T-helper 2 cell treated with Interferon-gamma antibody and Interleukin-4, amounts not matched to agents 100 ng/mL and 5 ng/mL, for 36 hours (primary cell): ENCODE measurements at regions not wholly inside any gene's neighbourhood (a gene's known extent, or its start where the extent isn't known, plus 50 kb on each side); places are given as distances from the start of the nearest gene placed in this dataset.
"Not testable (repeated sequence)": the region's sequence is repeated elsewhere in the genome, so short reads cannot be mapped to it uniquely, and the experiment has no call there.

Experiments used
- intact Hi-C: fragments of 100-400 bp; cut with micrococcal nuclease; formaldehyde crosslinking; loops from one replicate; pipeline ENCODE4 v1.15.1; 2023

- intact Hi-C loops, result no loop called here
Observed at GRCh38 chr4:28015996-28016395, 1155.4 kb downstream of the STIM2 start.

GRCh38 chr4:28038253-28038652 lies 1177.6 kb downstream of the STIM2 start:
- intact Hi-C loops, result not testable (repeated sequence)

- intact Hi-C loops, result no loop called here
Observed at GRCh38 chr4:28062562-28062961, 1201.9 kb downstream of the STIM2 start.

- intact Hi-C loops, result no loop called here
Observed at GRCh38 chr4:28073860-28074555, 1213.4 kb downstream of the STIM2 start.

- intact Hi-C loops, result no loop called here
Observed at GRCh38 chr4:28075401-28075956, 1214.8 kb downstream of the STIM2 start.

GRCh38 chr4:28077203-28077602 lies 1216.6 kb downstream of the STIM2 start:
- intact Hi-C loops, result not testable (repeated sequence)

GRCh38 chr4:28082686-28083390 lies 1222.2 kb downstream of the STIM2 start:
- intact Hi-C loops, result no loop called here

DNA sequence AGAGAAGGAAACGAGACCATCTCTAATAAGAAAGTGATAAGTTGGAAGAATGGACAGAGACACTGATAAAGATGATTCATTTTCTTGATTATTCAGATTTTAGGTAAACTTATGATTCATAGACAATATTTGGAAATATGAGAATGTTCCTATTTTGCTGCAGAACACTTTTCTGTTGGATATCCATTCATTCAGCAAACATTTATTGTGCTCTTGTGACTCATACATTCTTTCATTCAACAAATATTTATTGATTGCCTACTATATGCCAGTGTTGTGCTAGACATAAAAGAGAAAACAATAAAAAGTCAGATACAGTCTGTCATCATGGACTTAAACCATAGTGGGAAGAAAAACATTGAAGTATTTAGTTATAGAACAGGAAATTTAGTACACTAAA lies 1232.0 kb downstream of the STIM2 start:
- intact Hi-C loops, result no loop called here

DNA sequence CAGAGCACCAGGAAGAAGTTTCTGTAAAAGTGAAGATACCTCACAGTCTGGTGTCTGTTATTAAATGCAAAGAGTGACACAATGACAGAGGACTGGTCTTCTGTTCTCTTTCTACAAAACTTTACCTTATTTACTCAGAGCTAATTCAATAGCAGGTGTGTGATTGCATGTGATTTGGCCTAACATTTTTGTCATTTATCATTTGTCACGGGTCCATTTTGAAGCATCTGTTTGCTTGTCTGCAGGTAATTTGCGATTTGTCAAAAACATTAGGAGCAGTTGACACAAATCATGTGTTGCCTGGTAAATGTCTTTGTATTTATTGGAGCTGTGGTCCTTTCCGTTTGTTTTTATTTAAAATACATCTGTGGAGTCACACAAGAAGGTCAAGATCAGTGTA lies 1232.4 kb downstream of the STIM2 start:
- intact Hi-C loops, result no loop called here

DNA sequence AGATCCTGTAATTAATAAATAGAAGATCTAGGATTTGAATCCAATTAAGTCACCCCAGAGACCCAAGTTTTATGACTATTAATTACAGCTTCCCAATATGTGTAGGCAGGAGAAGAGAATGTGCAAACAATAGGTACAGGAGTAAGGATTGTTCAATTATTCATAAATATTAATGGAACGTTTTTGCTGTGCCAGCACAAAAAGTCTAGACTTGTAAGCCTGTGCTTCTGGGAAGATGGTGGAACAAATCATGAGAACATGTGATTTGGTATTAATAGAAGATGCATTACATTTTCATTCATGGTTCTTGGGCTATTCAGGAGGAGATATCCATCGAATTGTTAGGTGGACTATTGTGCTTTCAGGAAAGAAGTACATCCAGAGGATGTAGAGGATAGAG lies 1240.9 kb downstream of the STIM2 start:
- intact Hi-C loops, result no loop called here

DNA sequence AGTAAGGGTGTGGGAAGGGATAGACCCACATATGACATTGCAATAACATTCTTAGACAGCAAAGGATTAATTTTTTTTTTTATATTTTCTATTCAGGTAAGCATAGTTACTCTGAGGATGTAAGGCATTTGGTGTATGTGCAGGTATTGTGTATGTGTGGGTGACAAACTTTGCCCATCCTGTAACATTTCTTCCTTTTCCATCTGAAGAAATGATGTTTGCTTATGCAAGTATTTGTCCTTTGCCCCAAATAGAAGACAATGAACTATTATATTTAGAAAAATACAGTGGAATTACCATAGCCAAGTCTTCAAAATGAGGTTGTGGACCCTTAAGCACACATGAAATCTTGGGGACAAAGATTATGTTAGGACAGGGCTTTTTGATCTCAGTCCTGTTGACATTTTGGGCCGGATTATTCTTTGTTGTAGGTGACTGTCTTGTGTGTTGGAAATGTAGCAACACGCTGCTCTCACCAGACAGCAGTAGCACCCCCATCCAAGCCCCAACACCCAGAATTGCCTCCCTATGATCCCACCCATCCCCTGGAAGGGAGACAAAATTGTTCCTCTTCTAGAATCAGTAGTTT lies 1244.7 kb downstream of the STIM2 start:
- intact Hi-C loops, result no loop called here

GRCh38 chr4:28106155-28106554 lies 1245.5 kb downstream of the STIM2 start:
- intact Hi-C loops, result no loop called here

GRCh38 chr4:28109801-28110200 lies 1249.2 kb downstream of the STIM2 start:
- intact Hi-C loops, result no loop called here

- intact Hi-C loops, result not testable (repeated sequence)
Observed at GRCh38 chr4:28112691-28113335, 1252.2 kb downstream of the STIM2 start.

- intact Hi-C loops, result not testable (repeated sequence)
Observed at GRCh38 chr4:28113586-28113985, 1252.9 kb downstream of the STIM2 start.

DNA sequence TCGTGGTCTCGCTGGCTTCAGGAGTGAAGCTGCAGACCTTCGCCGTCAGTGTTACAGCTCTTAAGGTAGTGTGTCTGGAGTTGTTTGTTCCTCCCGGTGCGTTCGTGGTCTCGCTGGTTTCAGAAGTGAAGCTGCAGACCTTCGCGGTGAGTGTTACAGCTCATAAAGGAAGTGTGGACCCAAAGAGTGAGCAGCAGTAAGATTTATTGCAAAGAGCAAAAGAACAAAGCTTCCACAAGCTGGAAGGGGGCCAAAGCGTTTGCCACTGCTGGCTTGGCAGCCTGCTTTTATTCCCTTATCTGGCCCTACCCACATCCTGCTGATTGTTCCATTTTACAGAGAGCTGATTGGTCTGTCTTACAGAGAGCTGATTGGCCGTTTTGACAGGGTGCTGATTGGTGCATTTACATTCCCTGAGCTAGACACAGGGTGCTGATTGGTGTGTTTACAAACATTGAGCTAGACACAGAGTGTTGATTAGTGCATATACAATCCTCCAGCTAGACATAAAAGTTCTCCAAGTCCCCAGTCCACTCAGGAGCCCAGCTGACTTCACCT lies 1256.0 kb downstream of the STIM2 start:
- intact Hi-C loops, result not testable (repeated sequence)

- intact Hi-C loops, result no loop called here
Observed at GRCh38 chr4:28117084-28117682, 1256.5 kb downstream of the STIM2 start.

- intact Hi-C loops, result no loop called here
Observed at GRCh38 chr4:28146191-28146590, 1285.5 kb downstream of the STIM2 start.

DNA sequence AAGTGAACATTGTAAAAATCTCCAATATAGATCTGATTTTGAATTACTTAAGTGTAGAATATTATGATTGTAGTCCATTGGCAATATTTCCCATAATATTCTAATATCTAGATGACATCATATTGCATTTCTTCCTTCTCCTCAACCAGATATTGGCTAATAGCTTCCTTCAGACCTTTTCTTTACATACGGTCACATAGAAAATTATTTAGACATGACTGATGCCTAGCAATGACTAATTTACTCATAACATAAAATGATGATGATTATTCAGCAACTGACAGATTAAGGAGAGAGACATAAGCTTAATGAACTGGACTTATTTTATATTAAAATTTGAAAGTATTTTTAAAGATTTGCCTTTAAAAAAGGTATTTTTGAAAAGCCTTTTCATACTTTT lies 1287.6 kb downstream of the STIM2 start:
- intact Hi-C loops, result no loop called here

DNA sequence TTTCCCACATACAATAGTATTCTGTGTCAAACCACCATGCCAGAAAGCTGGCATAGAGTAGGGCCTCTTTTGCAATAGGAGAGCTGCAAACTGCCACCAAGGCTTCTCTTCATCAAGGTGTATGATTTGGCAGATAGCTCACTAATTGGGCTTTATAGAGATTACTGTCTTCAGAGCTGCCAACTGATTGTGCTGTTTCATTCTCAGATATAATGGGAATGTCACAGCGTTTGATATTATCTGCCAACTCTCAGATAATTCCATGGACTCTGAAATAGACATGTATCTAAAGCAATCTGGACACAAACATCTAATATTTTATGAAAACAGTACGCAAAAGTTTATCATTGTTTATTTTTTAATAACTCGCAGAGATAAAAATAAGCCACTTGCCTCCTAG lies 1289.1 kb downstream of the STIM2 start:
- intact Hi-C loops, result no loop called here

- intact Hi-C loops, result no loop called here
Observed at GRCh38 chr4:28151314-28151713, 1290.7 kb downstream of the STIM2 start.
